NCI-H187 (cell line): ENCODE measurements at regions not wholly inside any gene's neighbourhood (a gene's known extent, or its start where the extent isn't known, plus 50 kb on each side); places are given as distances from the start of the nearest gene placed in this dataset.
A peak's percentile ranks its signal among the peaks of the same experiment; 100 is the strongest.

Experiments
- DNase-seq, 2 experiments: peaks; one replicate each; lab custom pipeline; 2025; lab: John Stamatoyannopoulos, UW

- no peak for DNase-seq
Observed at GRCh38 chr11:134800826-134801225, 388.8 kb upstream of the B3GAT1 start.

- no peak for DNase-seq
Observed at GRCh38 chr11:134800130-134800529, 388.1 kb upstream of the B3GAT1 start.

GRCh38 chr11:134799386-134799785 lies 387.3 kb upstream of the B3GAT1 start:
- no peak for DNase-seq

GRCh38 chr11:134797411-134798089 lies 385.5 kb upstream of the B3GAT1 start:
- no peak for DNase-seq

- no peak for DNase-seq
Observed at GRCh38 chr11:134795017-134795416, 383.0 kb upstream of the B3GAT1 start.

GRCh38 chr11:134794192-134794591 lies 382.1 kb upstream of the B3GAT1 start:
- peak in 1 of 2 experiments; percentile 22 for DNase-seq

- no peak for DNase-seq
Observed at GRCh38 chr11:134792677-134793076, 380.6 kb upstream of the B3GAT1 start.

- no peak for DNase-seq
Observed at GRCh38 chr11:134792044-134792443, 380.0 kb upstream of the B3GAT1 start.

- DNase-seq, result no peak
Observed at GRCh38 chr11:134791102-134791501, 379.1 kb upstream of the B3GAT1 start.

GRCh38 chr11:134789104-134789503 lies 377.1 kb upstream of the B3GAT1 start:
- DNase-seq, result no peak

GRCh38 chr11:134786636-134787035 lies 374.6 kb upstream of the B3GAT1 start:
- no peak for DNase-seq

- no peak for DNase-seq
Observed at GRCh38 chr11:134785660-134786284, 373.7 kb upstream of the B3GAT1 start.

- no peak for DNase-seq
Observed at GRCh38 chr11:134785059-134785458, 373.0 kb upstream of the B3GAT1 start.

- DNase-seq, result no peak
Observed at GRCh38 chr11:134784568-134784967, 372.5 kb upstream of the B3GAT1 start.

- no peak for DNase-seq
Observed at GRCh38 chr11:134784046-134784445, 372.0 kb upstream of the B3GAT1 start.

- no peak for DNase-seq
Observed at GRCh38 chr11:134783234-134783633, 371.2 kb upstream of the B3GAT1 start.

GRCh38 chr11:134781380-134781866 lies 369.4 kb upstream of the B3GAT1 start:
- no peak for DNase-seq

- no peak for DNase-seq
Observed at GRCh38 chr11:134780486-134781147, 368.6 kb upstream of the B3GAT1 start.

GRCh38 chr11:134779179-134779578 lies 367.1 kb upstream of the B3GAT1 start:
- no peak for DNase-seq

GRCh38 chr11:134768463-134768862 lies 356.4 kb upstream of the B3GAT1 start:
- no peak for DNase-seq

GRCh38 chr11:134765565-134765964 lies 353.5 kb upstream of the B3GAT1 start:
- no peak for DNase-seq

GRCh38 chr11:134764966-134765365 lies 352.9 kb upstream of the B3GAT1 start:
- no peak for DNase-seq

GRCh38 chr11:134764367-134764766 lies 352.3 kb upstream of the B3GAT1 start:
- DNase-seq, result no peak
